OCI-LY7 (cell line): ENCODE measurements at regions not wholly inside any gene's neighbourhood (a gene's known extent, or its start where the extent isn't known, plus 50 kb on each side); places are given as distances from the start of the nearest gene placed in this dataset.

Source experiments
- CTCF ChIP-seq: fragments of 200-600 bp; sonication (generic); conservative IDR thresholded peaks from 2 replicates; pipeline ENCODE4 v1.5.1; 2014; ENCODE audit warnings: mild to moderate bottlenecking, antibody characterized with exemption, low read length, moderate library complexity, mixed read lengths
- EZH2phosphoT487 ChIP-seq: fragments of 200-600 bp; sonication (generic); IDR thresholded peaks from 2 replicates; pipeline ENCODE4 v1.6.1; 2018; ENCODE audit warnings: low read depth, borderline replicate concordance, mild to moderate bottlenecking, mixed run types, antibody characterized with exemption, low read length, moderate library complexity, mixed read lengths

- TF ChIP-seq CTCF (no peak), EZH2phosphoT487 (no peak)
Measured at GRCh38 chr20:48333707-48334106, 494.1 kb downstream of the PREX1 start.
